ENCODE measurements at regions not wholly inside any gene's neighbourhood (a gene's known extent, or its start where the extent isn't known, plus 50 kb on each side); places are given as distances from the start of the nearest gene placed in this dataset.

DNA sequence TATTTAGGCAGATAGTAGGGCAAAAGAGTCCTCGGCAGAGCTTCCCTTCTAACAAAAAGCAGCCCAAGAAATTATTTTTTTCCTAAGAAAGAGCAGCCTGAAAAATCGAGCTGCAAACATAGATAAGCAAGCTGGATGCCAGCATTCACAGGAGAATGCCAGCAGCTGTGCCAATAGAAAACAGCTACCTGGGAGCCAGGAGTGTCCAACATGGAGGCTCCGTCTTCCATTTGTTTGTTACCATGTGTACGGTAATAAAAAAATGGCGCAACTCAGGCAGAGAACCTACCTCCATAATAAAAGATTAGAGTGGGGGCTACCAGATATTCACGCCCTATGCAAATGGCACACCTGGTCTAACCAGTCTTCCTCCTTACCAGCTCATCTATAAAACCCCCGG, 77.6 kb upstream of the IPO5 start:
- Histone ChIP-seq H3K4me3 (ENCODE audit: control extremely low read depth in 1 of 5, extremely low read depth in 1 of 5, insufficient read depth in 1 of 5, low read depth in 2 of 5, low read length in 4 of 5) (no peak overlapping the region), H3K4me1 (ENCODE audit: control insufficient read depth in 2 of 2, insufficient read depth in 2 of 2, low read length in 2 of 2) (no peaks in the 10 kb centered on the region), H3K27ac (ENCODE audit: low read length in 2 of 2) (no peak overlapping the region), H3K4me2 (replicated peaks; ENCODE audit: low read depth, low read length, poor library complexity, severe bottlenecking) (no peak overlapping the region), H3K79me2 (ENCODE audit: control insufficient read depth, insufficient read depth, low read length) (no peaks in the 10 kb centered on the region), H3K9me3 (ENCODE audit: control extremely low read depth in 1 of 3, control insufficient read depth in 2 of 3, insufficient read depth in 1 of 3, low read length in 2 of 3) (no peaks in the 10 kb centered on the region), H4K20me1 (ENCODE audit: control insufficient read depth, insufficient read depth, low read length, poor library complexity, severe bottlenecking) (no peaks in the 10 kb centered on the region), H2AFZ (ENCODE audit: insufficient read depth, low read depth, low read length, poor library complexity, severe bottlenecking) (no peak overlapping the region), H3K9ac (ENCODE audit: low read length) (no peak overlapping the region), H3K36me3 (replicated peaks in 1 of 2; ENCODE audit: control extremely low read depth in 1 of 2, control insufficient read depth in 1 of 2, extremely low read depth in 1 of 2, insufficient read depth in 2 of 2, low read length in 1 of 2) (no peaks in the 10 kb centered on the region), H3K27me3 (replicated peaks in 1 of 4; ENCODE audit: control extremely low read depth in 1 of 4, control insufficient read depth in 3 of 4, insufficient read depth in 4 of 4, low read length in 3 of 4) (no peaks in the 10 kb centered on the region)
- no peak overlapping the region for H3K27ac Mint-ChIP-seq
- intact Hi-C loops (cut with micrococcal nuclease) = no loop called here
- ChIA-PET CTCF (interaction anchor here (1.1 kb wide), 1 partner anchor 20 kb away, joined by 4 read pairs; no protein-coding TSS in a partner anchor), POLR2A (no interaction called here)
- 86% methylated on average over 4 of the region's 7 CpGs for WGBS (ENCODE audit: insufficient coverage)
- H3K27me3 Mint-ChIP-seq = peaks cover 19% of the 10 kb centered on the region
- no peaks in the 10 kb centered on the region for H3K4me1 Mint-ChIP-seq
- H3K9me3 Mint-ChIP-seq (ENCODE audit: insufficient read depth) = no peaks in the 10 kb centered on the region
- TF ChIP-seq EZH2 (IDR thresholded peaks at IDR 0.05; ENCODE audit: borderline replicate concordance, insufficient read depth, low read depth, low read length, poor library complexity, severe bottlenecking) (no peak), CTCF (IDR thresholded peaks at IDR 0.05) (no peak)
- ATAC-seq (ENCODE audit: low read depth) = no peak
- H3K4me3 Mint-ChIP-seq = no peak overlapping the region
- DNase-seq = no peak

GRCh38 chr13:97878431-97879375, 74.8 kb upstream of the IPO5 start:
- Mint-ChIP-seq H3K9me3 (ENCODE audit: insufficient read depth) (no peaks in the 10 kb centered on the region), H3K27ac (no peak overlapping the region), H3K27me3 (peaks cover 26% of the 10 kb centered on the region), H3K4me1 (no peaks in the 10 kb centered on the region), H3K4me3 (no peak overlapping the region)
- Histone ChIP-seq H2AFZ (ENCODE audit: insufficient read depth, low read depth, low read length, poor library complexity, severe bottlenecking) (no peak overlapping the region), H3K27me3 (replicated peaks in 1 of 4; ENCODE audit: control extremely low read depth in 1 of 4, control insufficient read depth in 3 of 4, insufficient read depth in 4 of 4, low read length in 3 of 4) (peaks cover 0 to 3% (median 0%) of the 10 kb centered on the region in 4 experiments), H4K20me1 (ENCODE audit: control insufficient read depth, insufficient read depth, low read length, poor library complexity, severe bottlenecking) (no peaks in the 10 kb centered on the region), H3K79me2 (ENCODE audit: control insufficient read depth, insufficient read depth, low read length) (no peaks in the 10 kb centered on the region), H3K9ac (ENCODE audit: low read length) (no peak overlapping the region), H3K9me3 (ENCODE audit: control extremely low read depth in 1 of 3, control insufficient read depth in 2 of 3, insufficient read depth in 1 of 3, low read length in 2 of 3) (no peaks in the 10 kb centered on the region), H3K36me3 (replicated peaks in 1 of 2; ENCODE audit: control extremely low read depth in 1 of 2, control insufficient read depth in 1 of 2, extremely low read depth in 1 of 2, insufficient read depth in 2 of 2, low read length in 1 of 2) (no peaks in the 10 kb centered on the region), H3K4me3 (ENCODE audit: control extremely low read depth in 1 of 5, extremely low read depth in 1 of 5, insufficient read depth in 1 of 5, low read depth in 2 of 5, low read length in 4 of 5) (no peak overlapping the region), H3K4me2 (replicated peaks; ENCODE audit: low read depth, low read length, poor library complexity, severe bottlenecking) (no peak overlapping the region), H3K27ac (ENCODE audit: low read length in 2 of 2) (no peak overlapping the region), H3K4me1 (ENCODE audit: control insufficient read depth in 2 of 2, insufficient read depth in 2 of 2, low read length in 2 of 2) (no peaks in the 10 kb centered on the region)
- TF ChIP-seq CTCF (IDR thresholded peaks at IDR 0.05) (no peak), EZH2 (IDR thresholded peaks at IDR 0.05; ENCODE audit: borderline replicate concordance, insufficient read depth, low read depth, low read length, poor library complexity, severe bottlenecking) (no peak)
- POLR2A ChIA-PET = no interaction called here
- CTCF ChIA-PET = no interaction called here
- intact Hi-C loops (cut with micrococcal nuclease) = no loop called here
- DNase-seq = no peak
- ATAC-seq (ENCODE audit: low read depth) = no peak
- WGBS (ENCODE audit: insufficient coverage) = 89% methylated on average over 7 of the region's 9 CpGs

All from B cell (primary cell).